Fibroblast of lung (primary cell): ENCODE measurements at regions not wholly inside any gene's neighbourhood (a gene's known extent, or its start where the extent isn't known, plus 50 kb on each side); places are given as distances from the start of the nearest gene placed in this dataset.

ENCODE experiments used
- CTCF ChIP-seq, 2 donors: IDR thresholded peaks in 1 of 2; conservative IDR thresholded peaks in 1 of 2; 1 replicate in 1 of 2; 2 replicates in 1 of 2; pipeline ENCODE4 v1.5.1; 2011 to 2012; ENCODE audit warnings: low read length in 2 of 2, control low read depth in 1 of 2, inconsistent platforms in 1 of 2, low read depth in 1 of 2, mild to moderate bottlenecking in 1 of 2
- EZH2 ChIP-seq: IDR thresholded peaks from 2 replicates; pipeline ENCODE4 v1.5.1; 2012; ENCODE audit warnings: low read length, control low read depth, mild to moderate bottlenecking; ENCODE audit errors: missing control alignments

GRCh38 chr4:174582463-174582862, 60.2 kb upstream of the HPGD start:
- TF ChIP-seq CTCF (conservative IDR thresholded peaks at IDR 0.05 in 1 of 2, IDR thresholded peaks at IDR 0.05 in 1 of 2; ENCODE audit: low read depth in 1 of 2, low read length in 2 of 2) (no peak), EZH2 (no peak)
